Naive thymus-derived CD4-positive, alpha-beta T cell (primary cell): ENCODE measurements at regions not wholly inside any gene's neighbourhood (a gene's known extent, or its start where the extent isn't known, plus 50 kb on each side); places are given as distances from the start of the nearest gene placed in this dataset.

Experiments
- ATAC-seq: fragments of 150-1000 bp; cut with Tn5 transposase; 2 replicates; pipeline ENCODE4 v1.10.0; 2021; ENCODE audit warnings: mild to moderate bottlenecking, moderate library complexity
- CTCF ChIA-PET: fragments of 350-600 bp; sonication (Branson Sonifier 250); formaldehyde crosslinking; loops from one replicate; lab custom pipeline; 2021; ENCODE audit warnings: antibody characterized with exemption; lab: Charles Lee
- POLR2A ChIA-PET: fragments of 350-600 bp; sonication (Branson Sonifier 250); formaldehyde crosslinking; loops from one replicate; lab custom pipeline; 2021; ENCODE audit warnings: antibody characterized with exemption, inconsistent platforms; lab: Charles Lee
- DNase-seq, 9 donors: peaks; one replicate each; pipeline versions ENCODE4 v3.0.0 to v3.0.0-alpha.2; 2020 to 2022; ENCODE audit warnings: mixed read lengths in 1 of 9
- H3K27ac ChIP-seq: one replicate; pipeline ENCODE4 v1.7.0; 2013; ENCODE audit warnings: mild to moderate bottlenecking, low read depth, low read length, moderate library complexity
- H3K27me3 ChIP-seq, 2 donors: one replicate each; pipeline ENCODE4 v1.7.0; 2013; ENCODE audit warnings: low read length in 2 of 2, mild to moderate bottlenecking in 2 of 2, moderate library complexity in 2 of 2; ENCODE audit not compliant: control insufficient read depth in 2 of 2, insufficient read depth in 2 of 2
- H3K36me3 ChIP-seq, 3 experiments: 1 replicate in 2 of 3; 2 replicates in 1 of 3; pipeline ENCODE4 v1.7.0; 2013; ENCODE audit warnings: low read length in 3 of 3, mild to moderate bottlenecking in 3 of 3, moderate library complexity in 1 of 3; ENCODE audit not compliant: insufficient read depth in 3 of 3, control insufficient read depth in 2 of 3
- H3K4me1 ChIP-seq, 2 donors: one replicate each; pipeline ENCODE4 v1.7.0; 2013; ENCODE audit warnings: low read length in 2 of 2, mild to moderate bottlenecking in 2 of 2, moderate library complexity in 1 of 2; ENCODE audit not compliant: control insufficient read depth in 2 of 2, insufficient read depth in 2 of 2
- H3K4me3 ChIP-seq: 2 replicates; pipeline ENCODE4 v1.7.0; 2013; ENCODE audit warnings: mild to moderate bottlenecking, low read length
- H3K9me3 ChIP-seq, 3 experiments: 1 replicate in 2 of 3; 2 replicates in 1 of 3; pipeline ENCODE4 v1.7.0; 2013; ENCODE audit warnings: low read length in 3 of 3; ENCODE audit not compliant: control insufficient read depth in 2 of 3
- H3K27ac Mint-ChIP-seq, 9 donors: one replicate each; pipeline ENCODE4 v1.8.0; 2020 to 2022; ENCODE audit warnings: mixed read lengths in 9 of 9, mild to moderate bottlenecking in 8 of 9, moderate library complexity in 5 of 9, inconsistent platforms in 2 of 9
- H3K27me3 Mint-ChIP-seq, 5 donors: one replicate each; pipeline ENCODE4 v1.8.0; 2021 to 2022; ENCODE audit warnings: mixed read lengths in 5 of 5, mild to moderate bottlenecking in 1 of 5
- H3K36me3 Mint-ChIP-seq, 5 donors: one replicate each; pipeline ENCODE4 v1.8.0; 2020 to 2022; ENCODE audit warnings: mixed read lengths in 5 of 5, mild to moderate bottlenecking in 3 of 5, inconsistent platforms in 1 of 5
- H3K4me1 Mint-ChIP-seq, 7 donors: one replicate each; pipeline ENCODE4 v1.8.0; 2020 to 2022; ENCODE audit warnings: mixed read lengths in 7 of 7, mild to moderate bottlenecking in 3 of 7, inconsistent platforms in 1 of 7
- H3K4me3 Mint-ChIP-seq, 10 donors: one replicate each; pipeline ENCODE4 v1.8.0; 2020 to 2022; ENCODE audit warnings: mild to moderate bottlenecking in 10 of 10, mixed read lengths in 10 of 10, moderate library complexity in 6 of 10, inconsistent platforms in 2 of 10
- H3K9me3 Mint-ChIP-seq, 11 donors: one replicate each; pipeline ENCODE4 v1.8.0; 2020 to 2022; ENCODE audit warnings: mixed read lengths in 11 of 11, mild to moderate bottlenecking in 4 of 11, inconsistent platforms in 1 of 11, moderate library complexity in 1 of 11
- intact Hi-C, 2 donors: fragments of 100-400 bp; cut with micrococcal nuclease; formaldehyde crosslinking; loops; one replicate each; pipeline ENCODE4 v1.15.1; 2023

- Mint-ChIP-seq H3K36me3 (no peaks in the 10 kb centered on the region), H3K4me1 (no peaks in the 10 kb centered on the region), H3K9me3 (peaks cover 0 to 24% (median 7%) of the 10 kb centered on the region in 11 donors), H3K27me3 (no peaks in the 10 kb centered on the region), H3K4me3 (no peak overlapping the region), H3K27ac (no peak overlapping the region)
- no peak for ATAC-seq
- Histone ChIP-seq H3K27me3 (no peaks in the 10 kb centered on the region), H3K4me3 (no peak overlapping the region), H3K9me3 (no peaks in the 10 kb centered on the region), H3K36me3 (no peaks in the 10 kb centered on the region), H3K27ac (no peak overlapping the region), H3K4me1 (no peaks in the 10 kb centered on the region)
- intact Hi-C loops: no loop called here
- no peak for DNase-seq
- ChIA-PET CTCF (no interaction called here), POLR2A (no interaction called here)
Measured at GRCh38 chr3:55413236-55413635, 73.9 kb downstream of the WNT5A start.

GRCh38 chr3:55412545-55412944 is 74.6 kb downstream of the WNT5A start:
- Histone ChIP-seq H3K27ac (no peak overlapping the region), H3K9me3 (no peaks in the 10 kb centered on the region), H3K27me3 (no peaks in the 10 kb centered on the region), H3K4me1 (no peaks in the 10 kb centered on the region), H3K36me3 (no peaks in the 10 kb centered on the region), H3K4me3 (no peak overlapping the region)
- Mint-ChIP-seq H3K4me1 (no peaks in the 10 kb centered on the region), H3K9me3 (peaks cover 2 to 23% (median 5%) of the 10 kb centered on the region in 11 donors), H3K36me3 (no peaks in the 10 kb centered on the region), H3K27ac (no peak overlapping the region), H3K27me3 (no peaks in the 10 kb centered on the region), H3K4me3 (no peak overlapping the region)
- ATAC-seq (no peak), DNase-seq (no peak)
- ChIA-PET POLR2A (no interaction called here), CTCF (no interaction called here)
- intact Hi-C loops: no loop called here

- Histone ChIP-seq H3K4me1 (no peaks in the 10 kb centered on the region), H3K36me3 (no peaks in the 10 kb centered on the region), H3K27ac (no peak overlapping the region), H3K27me3 (no peaks in the 10 kb centered on the region), H3K9me3 (no peaks in the 10 kb centered on the region), H3K4me3 (no peak overlapping the region)
- Mint-ChIP-seq H3K4me3 (no peak overlapping the region), H3K4me1 (no peaks in the 10 kb centered on the region), H3K27ac (no peak overlapping the region), H3K27me3 (no peaks in the 10 kb centered on the region), H3K9me3 (peaks cover 0 to 26% (median 6%) of the 10 kb centered on the region in 11 donors), H3K36me3 (no peaks in the 10 kb centered on the region)
- no peak for DNase-seq
- CTCF ChIA-PET: no interaction called here
- intact Hi-C loops: no loop called here
- POLR2A ChIA-PET: no interaction called here
- no peak for ATAC-seq
Measured at GRCh38 chr3:55409806-55410205, 77.3 kb downstream of the WNT5A start.

GRCh38 chr3:55408193-55408826 is 78.8 kb downstream of the WNT5A start:
- Mint-ChIP-seq H3K4me3 (no peak overlapping the region), H3K36me3 (no peaks in the 10 kb centered on the region), H3K27me3 (no peaks in the 10 kb centered on the region), H3K4me1 (no peaks in the 10 kb centered on the region), H3K9me3 (peaks cover 0 to 23% (median 6%) of the 10 kb centered on the region in 11 donors), H3K27ac (no peak overlapping the region)
- H3K9me3 ChIP-seq: no peaks in the 10 kb centered on the region
- ChIA-PET CTCF (no interaction called here), POLR2A (no interaction called here)
- DNase-seq (no peak), ATAC-seq (no peak)
- intact Hi-C loops: no loop called here
- H3K4me1 ChIP-seq: no peaks in the 10 kb centered on the region
- H3K4me3 ChIP-seq: no peak overlapping the region
- no peaks in the 10 kb centered on the region for H3K36me3 ChIP-seq
- no peaks in the 10 kb centered on the region for H3K27me3 ChIP-seq
- H3K27ac ChIP-seq: no peak overlapping the region

GRCh38 chr3:55407426-55407820 is 79.7 kb downstream of the WNT5A start:
- no peaks in the 10 kb centered on the region for H3K36me3 Mint-ChIP-seq
- no peaks in the 10 kb centered on the region for H3K27me3 Mint-ChIP-seq
- no peaks in the 10 kb centered on the region for H3K9me3 ChIP-seq
- H3K27ac ChIP-seq: no peak overlapping the region
- no peaks in the 10 kb centered on the region for H3K27me3 ChIP-seq
- no peak overlapping the region for H3K4me3 ChIP-seq
- no peak overlapping the region for H3K27ac Mint-ChIP-seq
- ATAC-seq (no peak), DNase-seq (no peak)
- ChIA-PET CTCF (no interaction called here), POLR2A (no interaction called here)
- H3K4me1 Mint-ChIP-seq: no peaks in the 10 kb centered on the region
- H3K9me3 Mint-ChIP-seq: peaks cover 0 to 23% (median 6%) of the 10 kb centered on the region in 11 donors
- no peaks in the 10 kb centered on the region for H3K4me1 ChIP-seq
- no peaks in the 10 kb centered on the region for H3K36me3 ChIP-seq
- H3K4me3 Mint-ChIP-seq: no peak overlapping the region
- intact Hi-C loops: no loop called here

GRCh38 chr3:55406696-55407425 is 80.2 kb downstream of the WNT5A start:
- no peak for DNase-seq
- Mint-ChIP-seq H3K27ac (no peak overlapping the region), H3K4me3 (no peak overlapping the region), H3K4me1 (no peaks in the 10 kb centered on the region), H3K9me3 (peaks cover 0 to 23% (median 6%) of the 10 kb centered on the region in 11 donors), H3K27me3 (no peaks in the 10 kb centered on the region), H3K36me3 (no peaks in the 10 kb centered on the region)
- no peak for ATAC-seq
- Histone ChIP-seq H3K9me3 (no peaks in the 10 kb centered on the region), H3K27me3 (no peaks in the 10 kb centered on the region), H3K4me3 (no peak overlapping the region), H3K36me3 (no peaks in the 10 kb centered on the region), H3K4me1 (no peaks in the 10 kb centered on the region), H3K27ac (no peak overlapping the region)
- ChIA-PET CTCF (no interaction called here), POLR2A (no interaction called here)
- intact Hi-C loops: no loop called here

GRCh38 chr3:55405436-55405835 is 81.7 kb downstream of the WNT5A start:
- CTCF ChIA-PET: no interaction called here

More at GRCh38 chr3:55405436-55405835, 81.7 kb downstream of the WNT5A start:
- H3K4me3 Mint-ChIP-seq: no peak overlapping the region
- no peak for ATAC-seq
- H3K27ac Mint-ChIP-seq: no peak overlapping the region
- no peaks in the 10 kb centered on the region for H3K27me3 Mint-ChIP-seq
- no peaks in the 10 kb centered on the region for H3K4me1 Mint-ChIP-seq
- intact Hi-C loops: no loop called here
- POLR2A ChIA-PET: no interaction called here
- Histone ChIP-seq H3K27ac (no peak overlapping the region), H3K27me3 (no peaks in the 10 kb centered on the region), H3K36me3 (no peaks in the 10 kb centered on the region), H3K4me1 (no peaks in the 10 kb centered on the region), H3K4me3 (no peak overlapping the region), H3K9me3 (no peaks in the 10 kb centered on the region)
- peaks cover 0 to 23% (median 4%) of the 10 kb centered on the region in 11 donors for H3K9me3 Mint-ChIP-seq
- no peak for DNase-seq
- no peaks in the 10 kb centered on the region for H3K36me3 Mint-ChIP-seq
